HG03097 (cell line): ENCODE measurements at regions not wholly inside any gene's neighbourhood (a gene's known extent, or its start where the extent isn't known, plus 50 kb on each side); places are given as distances from the start of the nearest gene placed in this dataset.

Source experiments
- ATAC-seq: cut with Tn5 transposase; IDR thresholded peaks from one replicate; pipeline ENCODE4 v1.9.1; 2021; ENCODE audit not compliant: unreplicated experiment, low FRiP score

- ATAC-seq = no peak
These were observed 361.2 kb downstream of the BCOR start for GRCh38 chrX:39736216-39737211.

DNA sequence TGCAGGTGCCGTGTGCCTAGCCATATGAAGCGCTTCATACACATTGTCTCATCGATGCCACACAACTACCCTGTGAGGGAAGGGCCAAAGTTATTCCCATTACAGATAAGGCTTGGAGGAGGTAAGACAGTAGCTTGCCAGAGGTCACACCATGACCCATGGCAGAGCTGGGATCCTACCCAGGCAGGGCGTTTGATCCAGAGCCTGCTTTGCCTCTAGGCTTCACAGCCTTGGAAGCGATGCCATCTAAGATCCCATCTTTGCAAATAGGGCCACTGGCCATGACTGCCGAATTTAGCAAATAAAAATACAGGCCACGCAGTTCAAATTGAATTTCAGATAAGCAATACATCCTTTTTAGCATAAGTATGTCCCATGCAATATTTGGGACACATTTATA lies 358.2 kb downstream of the BCOR start:
- ATAC-seq = no peak

- ATAC-seq = no peak
These were observed 357.7 kb downstream of the BCOR start for GRCh38 chrX:39740078-39740477.

DNA sequence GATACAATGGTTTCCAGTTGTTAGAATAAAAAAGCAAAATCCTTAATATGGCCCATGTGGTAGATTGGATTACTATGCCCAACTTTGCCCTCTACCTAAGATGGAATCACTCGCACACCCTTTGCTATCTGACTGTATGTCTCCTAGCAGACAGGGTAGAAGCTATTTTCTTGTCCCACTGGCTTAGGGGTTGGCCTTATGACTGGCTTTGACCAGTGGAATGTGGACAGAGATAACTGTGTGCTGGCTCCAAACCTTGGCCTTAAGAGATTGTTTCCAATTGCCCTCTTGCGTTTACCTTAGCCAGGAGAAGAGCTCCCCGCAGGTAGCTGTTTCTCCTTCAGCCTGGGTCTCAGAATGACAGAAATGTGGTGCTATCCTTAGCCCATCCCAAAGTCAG lies 355.9 kb downstream of the BCOR start:
- no peak for ATAC-seq

- ATAC-seq = no peak
These were observed 351.9 kb downstream of the BCOR start for GRCh38 chrX:39745818-39746217.

DNA sequence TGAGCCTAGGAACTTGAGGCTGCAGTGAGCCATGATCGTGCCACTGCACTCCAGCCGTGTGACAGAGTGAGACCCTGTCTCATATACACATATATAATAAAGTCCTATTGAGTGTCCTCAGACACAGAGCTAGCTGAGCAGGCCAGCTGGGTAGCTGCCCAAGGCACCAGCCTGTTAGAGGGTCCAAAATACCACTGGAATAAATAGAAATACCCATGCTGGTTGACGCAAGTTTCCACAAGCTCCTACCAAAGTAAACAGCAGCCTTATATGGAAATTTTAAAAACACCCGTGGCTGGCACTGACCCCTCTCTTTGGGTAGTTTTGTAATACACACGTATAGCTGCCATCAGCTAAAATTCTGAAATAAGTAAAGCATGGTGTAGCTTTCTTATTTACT lies 348.6 kb downstream of the BCOR start:
- ATAC-seq = no peak

- ATAC-seq = no peak
These were observed 348.0 kb downstream of the BCOR start for GRCh38 chrX:39749728-39750127.

GRCh38 chrX:39750256-39750790 lies 347.4 kb downstream of the BCOR start:
- ATAC-seq = no peak

DNA sequence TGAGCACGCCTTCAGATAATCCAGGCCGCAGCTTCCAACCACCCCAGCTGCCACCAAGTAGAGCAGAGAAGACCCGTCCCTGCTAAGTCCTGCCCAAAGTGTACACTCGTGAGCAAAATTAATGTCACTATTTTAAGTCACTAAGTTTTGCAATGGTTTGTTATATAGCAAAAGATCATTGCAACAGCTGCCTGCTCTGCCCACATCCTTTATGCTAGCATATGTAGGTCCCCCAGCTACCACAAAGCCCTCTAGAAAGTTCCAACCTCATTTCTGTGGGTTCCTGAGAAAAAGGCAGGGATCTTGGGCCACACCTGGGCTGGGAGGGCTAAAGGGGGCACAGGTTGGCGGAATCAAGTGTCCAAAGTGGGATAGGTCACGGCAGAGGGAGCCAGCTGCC lies 346.9 kb downstream of the BCOR start:
- no peak for ATAC-seq

DNA sequence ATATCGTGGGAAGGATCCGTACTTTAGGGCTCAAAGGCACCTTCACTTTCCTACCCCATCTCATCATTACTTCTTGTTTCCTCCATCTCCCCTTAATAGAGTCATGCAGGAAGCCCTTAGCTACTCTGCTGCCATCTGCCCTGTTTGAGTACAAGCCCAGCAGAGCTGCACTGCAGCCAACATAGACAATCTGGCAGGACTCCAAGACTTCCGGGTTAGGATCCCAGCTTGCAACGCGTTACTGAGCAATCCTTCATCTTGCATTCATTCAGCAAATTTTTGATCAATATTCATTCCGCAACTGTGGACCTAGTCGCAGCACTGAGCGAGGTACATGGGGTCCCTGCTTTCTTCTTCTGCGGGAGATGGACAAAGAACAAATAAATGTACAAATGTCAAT lies 344.9 kb downstream of the BCOR start:
- ATAC-seq = no peak

GRCh38 chrX:39753293-39753996 lies 344.3 kb downstream of the BCOR start:
- ATAC-seq = no peak

- ATAC-seq = no peak
These were observed 342.4 kb downstream of the BCOR start for GRCh38 chrX:39755143-39756032.

DNA sequence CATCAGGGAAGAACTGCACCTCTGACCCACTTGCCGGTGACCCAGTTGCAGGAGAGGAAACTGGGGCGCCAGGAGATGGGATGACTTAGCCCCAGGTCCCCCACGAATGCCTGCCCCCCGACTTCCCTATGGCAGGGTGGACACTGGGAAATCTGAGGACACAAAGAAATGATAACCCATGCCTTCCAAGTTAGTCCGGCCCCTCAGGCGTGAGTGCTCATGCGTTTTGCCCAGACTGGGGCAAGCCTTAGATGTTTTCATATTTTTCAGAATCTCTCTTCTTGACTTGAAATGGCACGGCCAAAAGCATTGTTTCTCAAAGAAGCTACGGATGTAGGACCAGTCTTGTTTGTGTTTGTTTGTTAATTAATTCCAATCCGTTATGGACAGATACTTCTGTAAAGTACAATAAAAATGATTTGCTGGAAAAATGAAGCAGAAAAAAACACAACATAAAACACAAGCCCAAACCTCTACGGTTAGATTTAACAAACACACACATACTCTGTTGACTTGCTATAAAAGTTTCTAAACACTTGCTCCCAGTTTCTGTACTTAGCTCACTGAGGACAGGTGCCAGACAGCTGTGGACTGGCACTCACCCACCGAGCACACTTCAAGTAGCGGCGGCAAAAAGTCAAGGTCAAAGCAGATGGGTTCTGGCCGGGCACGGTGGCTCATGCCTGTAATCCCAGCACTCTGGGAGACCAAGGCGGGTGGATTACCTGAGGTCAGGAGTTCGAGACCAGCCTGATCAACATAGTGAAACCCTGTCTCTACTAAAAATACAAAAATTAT lies 341.5 kb downstream of the BCOR start:
- no peak for ATAC-seq

GRCh38 chrX:39757971-39758370 lies 339.8 kb downstream of the BCOR start:
- ATAC-seq = no peak

DNA sequence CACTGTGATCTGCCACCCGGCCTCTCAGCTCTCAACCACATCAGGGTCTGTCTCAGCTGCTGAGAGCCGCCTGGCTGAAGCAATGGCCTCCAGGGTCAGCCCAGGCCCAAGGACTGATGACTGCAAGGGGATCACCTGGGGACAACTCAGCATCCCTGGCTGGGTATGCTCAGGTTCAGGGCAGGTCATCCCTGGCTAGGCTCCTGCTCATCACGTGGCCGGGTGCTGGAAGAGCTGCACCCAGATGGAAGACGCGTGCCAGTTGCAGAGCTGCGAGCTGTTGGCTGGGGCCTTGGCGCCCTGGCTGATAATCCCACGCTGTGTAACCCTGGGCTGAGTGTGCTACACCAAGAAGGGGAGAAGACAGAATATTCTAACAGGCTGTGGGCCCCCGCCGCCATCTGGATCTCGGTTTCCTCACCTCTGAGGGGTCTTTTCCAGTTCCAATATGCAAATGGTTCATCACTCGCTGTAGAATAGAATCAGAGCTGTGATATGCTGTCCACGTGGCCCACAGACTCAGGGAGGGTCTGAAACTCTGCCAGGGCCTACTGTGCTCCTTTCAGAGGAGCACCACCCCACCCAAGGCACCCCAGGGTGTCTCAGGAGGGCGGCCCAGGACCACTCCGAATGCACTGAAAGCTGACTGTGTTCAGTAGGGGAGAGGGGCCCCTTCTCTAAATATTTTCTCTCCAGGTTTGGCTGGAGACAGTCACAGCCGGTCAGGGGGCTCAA lies 338.8 kb downstream of the BCOR start:
- ATAC-seq = no peak

- no peak for ATAC-seq
These were observed 338.1 kb downstream of the BCOR start for GRCh38 chrX:39759526-39760224.

GRCh38 chrX:39760930-39761329 lies 336.8 kb downstream of the BCOR start:
- ATAC-seq = no peak

DNA sequence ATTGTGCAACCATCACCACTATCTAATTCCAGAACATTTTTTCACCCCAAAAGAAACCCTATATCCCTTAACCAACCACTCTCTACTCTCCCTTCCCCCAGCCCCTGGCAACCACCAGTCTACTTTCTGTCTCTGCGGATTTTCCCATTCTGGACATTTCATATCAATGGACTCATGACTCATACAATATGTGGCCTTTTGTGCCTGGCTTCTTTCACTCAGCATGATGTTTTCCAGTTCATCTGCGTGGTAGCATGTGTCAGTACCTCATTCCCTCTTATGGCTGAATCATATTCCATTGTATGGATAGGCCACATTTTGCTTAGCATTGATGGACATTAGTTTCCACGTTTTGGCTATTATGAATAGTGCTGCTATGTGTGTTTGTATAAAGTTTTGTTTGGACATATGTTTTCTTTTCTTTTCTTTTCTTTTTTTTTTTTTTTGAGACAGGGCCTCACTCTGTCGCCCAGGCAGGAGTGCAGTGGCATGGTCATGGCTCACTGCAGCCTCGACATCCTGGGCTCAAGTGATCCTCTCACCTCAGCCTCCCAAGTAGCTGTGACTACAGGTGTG lies 335.4 kb downstream of the BCOR start:
- no peak for ATAC-seq
